ENCODE measurements at regions not wholly inside any gene's neighbourhood (a gene's known extent, or its start where the extent isn't known, plus 50 kb on each side); places are given as distances from the start of the nearest gene placed in this dataset.

GRCh38 chr4:14562901-14563300, 439.4 kb upstream of the CPEB2 start:
- no peak for TF ChIP-seq CTCF (conservative IDR thresholded peaks at IDR 0.05; ENCODE audit: low read depth in 2 of 2)
- no peak for TF ChIP-seq ETS1 (IDR thresholded peaks at IDR 0.05)
- TF ChIP-seq ZNF331 (CRISPR knock-in tag; IDR thresholded peaks at IDR 0.05; ENCODE audit: low read depth), result no peak
- DNase-seq (ENCODE audit: low spot score) (no peak), ATAC-seq (no peak)
- Mint-ChIP-seq H3K27me3 (ENCODE audit: insufficient read depth, low read depth, poor library complexity) (no peaks in the 10 kb centered on the region), H3K4me1 (no peaks in the 10 kb centered on the region), H3K4me3 (no peak overlapping the region), H3K27ac (no peak overlapping the region), H3K36me3 (ENCODE audit: low read depth) (peaks cover 8% of the 10 kb centered on the region; the same call in 1 of the 3 replicates), H3K9me3 (peaks cover 9% of the 10 kb centered on the region; the same call in 2 of the 3 replicates)
- no peaks in the 10 kb centered on the region for H3K79me2 ChIP-seq (replicated peaks; ENCODE audit: insufficient read depth)
- H3K9me2 ChIP-seq (ENCODE audit: insufficient read depth), result 0 out of 2 replicates have a peak, but pooled peaks cover 3% of the 10 kb centered on the region
- H3K4me3 ChIP-seq, result no peak overlapping the region
- no peaks in the 10 kb centered on the region for H3K27me3 ChIP-seq (ENCODE audit: insufficient read depth)
- no peak overlapping the region for H3K4me2 ChIP-seq
- no peak overlapping the region for H2AFZ ChIP-seq
- H3K4me1 ChIP-seq (ENCODE audit: insufficient read depth), result no peaks in the 10 kb centered on the region
- no peaks in the 10 kb centered on the region for H3K36me3 ChIP-seq (ENCODE audit: insufficient read depth)
- H3K27ac ChIP-seq (ENCODE audit: low read depth), result no peak overlapping the region
- no peaks in the 10 kb centered on the region for H3F3A ChIP-seq (replicated peaks; ENCODE audit: low read depth)
- H4K20me1 ChIP-seq (replicated peaks; ENCODE audit: insufficient read depth), result no peaks in the 10 kb centered on the region

- Histone ChIP-seq H3K4me2 (no peak overlapping the region), H2AFZ (no peak overlapping the region), H3K9me2 (ENCODE audit: insufficient read depth) (0 out of 2 replicates have a peak, but pooled peaks cover 3% of the 10 kb centered on the region), H4K20me1 (replicated peaks; ENCODE audit: insufficient read depth) (no peaks in the 10 kb centered on the region), H3K4me1 (ENCODE audit: insufficient read depth) (no peaks in the 10 kb centered on the region), H3K79me2 (replicated peaks; ENCODE audit: insufficient read depth) (no peaks in the 10 kb centered on the region), H3F3A (replicated peaks; ENCODE audit: low read depth) (no peaks in the 10 kb centered on the region), H3K27ac (ENCODE audit: low read depth) (no peak overlapping the region), H3K27me3 (ENCODE audit: insufficient read depth) (no peaks in the 10 kb centered on the region), H3K36me3 (ENCODE audit: insufficient read depth) (no peaks in the 10 kb centered on the region), H3K4me3 (no peak overlapping the region)
- no peak overlapping the region for H3K4me3 Mint-ChIP-seq
- ATAC-seq (no peak), DNase-seq (ENCODE audit: low spot score) (no peak)
- no peaks in the 10 kb centered on the region for H3K27me3 Mint-ChIP-seq (ENCODE audit: insufficient read depth, low read depth, poor library complexity)
- no peaks in the 10 kb centered on the region for H3K4me1 Mint-ChIP-seq
- no peak overlapping the region for H3K27ac Mint-ChIP-seq
- peaks cover 9% of the 10 kb centered on the region; the same call in 2 of the 3 replicates for H3K9me3 Mint-ChIP-seq
- peaks cover 8% of the 10 kb centered on the region; the same call in 1 of the 3 replicates for H3K36me3 Mint-ChIP-seq (ENCODE audit: low read depth)
- no peak for TF ChIP-seq ZNF331 (CRISPR knock-in tag; IDR thresholded peaks at IDR 0.05; ENCODE audit: low read depth)
- no peak for TF ChIP-seq NANOG (IDR thresholded peaks at IDR 0.05; ENCODE audit: borderline replicate concordance)
- no peak for TF ChIP-seq STAT1 (IDR thresholded peaks at IDR 0.05; ENCODE audit: unreplicated experiment)
- no peak for TF ChIP-seq ZNF462 (CRISPR knock-in tag; IDR thresholded peaks at IDR 0.05)
- no peak for TF ChIP-seq ZNF114 (CRISPR knock-in tag; IDR thresholded peaks at IDR 0.05)
- no peak for TF ChIP-seq ETS1 (IDR thresholded peaks at IDR 0.05)
- TF ChIP-seq JUNB (IDR thresholded peaks at IDR 0.05; ENCODE audit: unreplicated experiment), result no peak
- TF ChIP-seq CREB1 (CRISPR knock-in tag; IDR thresholded peaks at IDR 0.05; ENCODE audit: low read depth), result no peak
- TF ChIP-seq EZH2 (IDR thresholded peaks at IDR 0.05; ENCODE audit: low read depth, unreplicated experiment), result no peak
These were observed 438.0 kb upstream of the CPEB2 start for GRCh38 chr4:14564281-14564680.

Data from GM23338 (cell line).